Colonic mucosa (tissue), 4 donors: ENCODE measurements at regions not wholly inside any gene's neighbourhood (a gene's known extent, or its start where the extent isn't known, plus 50 kb on each side); places are given as distances from the start of the nearest gene placed in this dataset.

Experiments used
- DNase-seq: peaks from one replicate; pipeline ENCODE4 v3.0.0-alpha.2; 2020
- H3K27ac ChIP-seq: fragments of 200-600 bp; one replicate; pipeline ENCODE4 v1.8.0; 2021
- H3K27me3 ChIP-seq: fragments of 200-600 bp; one replicate; pipeline ENCODE4 v1.8.0; 2021
- H3K36me3 ChIP-seq: fragments of 200-600 bp; one replicate; pipeline ENCODE4 v1.8.0; 2021
- H3K4me1 ChIP-seq: fragments of 200-600 bp; one replicate; pipeline ENCODE4 v1.8.0; 2021; ENCODE audit warnings: mild to moderate bottlenecking
- H3K4me3 ChIP-seq: fragments of 200-600 bp; one replicate; pipeline ENCODE4 v1.8.0; 2021
- H3K9ac ChIP-seq, 2 donors: one replicate each; pipeline ENCODE4 v1.7.0; 2013; ENCODE audit warnings: control low read depth in 2 of 2, low read depth in 2 of 2, low read length in 2 of 2
- H3K9me3 ChIP-seq: fragments of 200-600 bp; one replicate; pipeline ENCODE4 v1.8.0; 2021
- CTCF ChIP-seq: fragments of 200-600 bp; IDR thresholded peaks from one replicate; pipeline ENCODE4 v1.8.0; 2022; ENCODE audit warnings: antibody characterized with exemption, mild to moderate bottlenecking
- intact Hi-C: fragments of 100-400 bp; cut with DNase I; formaldehyde crosslinking; loops from one replicate; pipeline ENCODE4 v1.14.1; 2022
- donor health status: healthy.
- donor health status: DM: no; HTN: no; CAD: no.
- donor health status: DM: no; HTN: no; CAD: no.

DNA sequence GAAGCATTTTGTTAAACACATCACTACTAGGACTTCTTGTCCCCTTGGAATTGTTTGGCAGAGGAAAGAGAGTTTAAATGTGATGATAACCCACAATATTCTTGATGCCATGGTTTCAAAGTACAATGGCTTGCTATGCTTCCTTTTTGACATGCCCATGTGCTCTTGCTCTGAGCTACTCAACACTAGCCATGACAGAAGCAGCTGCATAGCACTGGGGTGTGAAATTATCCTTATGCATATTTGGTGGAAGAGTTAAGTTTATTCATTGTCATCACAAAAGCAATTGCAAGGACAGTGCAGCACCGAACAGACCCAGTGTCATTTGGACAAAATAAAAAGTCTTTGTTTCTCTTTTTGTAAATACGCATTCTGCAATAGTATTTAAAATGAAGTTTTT lies 209.9 kb upstream of the CDH20 start:
- Histone ChIP-seq H3K4me1 (no peaks in the 10 kb centered on the region), H3K9me3 (no peaks in the 10 kb centered on the region), H3K27me3 (no peaks in the 10 kb centered on the region), H3K27ac (no peak overlapping the region), H3K9ac (no peak overlapping the region), H3K36me3 (no peaks in the 10 kb centered on the region), H3K4me3 (no peak overlapping the region)
- no peak for DNase-seq
- TF ChIP-seq CTCF = no peak
- intact Hi-C loops = no loop called here

- Histone ChIP-seq H3K4me1 (no peaks in the 10 kb centered on the region), H3K9me3 (no peaks in the 10 kb centered on the region), H3K36me3 (no peaks in the 10 kb centered on the region), H3K9ac (no peak overlapping the region), H3K27ac (no peak overlapping the region), H3K4me3 (no peak overlapping the region), H3K27me3 (no peaks in the 10 kb centered on the region)
- TF ChIP-seq CTCF = no peak
- intact Hi-C loops = no loop called here
- no peak for DNase-seq
Observed at GRCh38 chr18:61127714-61128467, 205.3 kb upstream of the CDH20 start.

DNA sequence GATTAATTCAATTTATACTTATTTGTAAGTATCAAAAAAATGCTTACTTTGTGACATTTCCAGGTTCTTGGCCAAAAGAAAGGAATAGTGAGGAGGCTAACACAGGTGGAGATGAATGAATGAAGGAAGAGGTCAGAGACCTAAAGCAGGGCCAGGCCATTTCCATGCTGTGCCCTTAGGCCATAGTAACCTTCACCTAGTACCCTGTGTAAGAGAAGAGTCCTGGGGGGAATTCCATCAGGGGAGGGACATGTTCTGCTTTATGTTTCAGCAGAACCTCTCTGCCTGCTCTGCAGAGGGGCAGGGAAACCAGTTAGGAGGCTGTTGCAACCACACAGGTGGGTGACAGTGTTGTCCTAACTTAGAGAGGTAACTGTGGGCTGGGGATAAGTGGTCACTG lies 204.2 kb upstream of the CDH20 start:
- H3K9ac ChIP-seq = no peak overlapping the region
- DNase-seq = no peak
- no peaks in the 10 kb centered on the region for H3K9me3 ChIP-seq
- H3K4me1 ChIP-seq = no peaks in the 10 kb centered on the region
- no peak for TF ChIP-seq CTCF
- H3K27me3 ChIP-seq = no peaks in the 10 kb centered on the region
- H3K36me3 ChIP-seq = no peaks in the 10 kb centered on the region
- intact Hi-C loops = no loop called here
- no peak overlapping the region for H3K4me3 ChIP-seq
- H3K27ac ChIP-seq = no peak overlapping the region

DNA sequence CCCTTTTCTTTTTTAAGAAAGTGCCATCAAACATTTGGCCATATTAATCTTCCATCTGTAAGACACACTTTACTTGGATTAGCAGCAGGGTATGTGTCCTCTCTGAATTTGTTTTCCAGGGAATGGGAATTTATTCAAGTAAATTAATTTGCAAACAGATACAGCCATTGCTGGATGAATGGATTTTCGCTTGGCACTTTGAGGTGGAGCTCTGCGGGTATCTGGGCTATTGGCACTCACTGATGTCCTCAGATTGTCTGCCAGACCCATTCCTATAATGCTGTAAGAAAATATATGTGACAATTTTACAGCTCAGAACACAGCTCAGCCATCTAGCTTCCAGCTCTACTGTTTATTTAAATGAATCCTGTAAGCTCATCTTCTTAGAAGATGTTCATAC lies 201.2 kb upstream of the CDH20 start:
- Histone ChIP-seq H3K9ac (no peak overlapping the region), H3K36me3 (no peaks in the 10 kb centered on the region), H3K4me1 (no peaks in the 10 kb centered on the region), H3K27me3 (no peaks in the 10 kb centered on the region), H3K27ac (no peak overlapping the region), H3K4me3 (no peak overlapping the region), H3K9me3 (no peaks in the 10 kb centered on the region)
- no peak for DNase-seq
- no peak for TF ChIP-seq CTCF
- intact Hi-C loops = no loop called here

DNA sequence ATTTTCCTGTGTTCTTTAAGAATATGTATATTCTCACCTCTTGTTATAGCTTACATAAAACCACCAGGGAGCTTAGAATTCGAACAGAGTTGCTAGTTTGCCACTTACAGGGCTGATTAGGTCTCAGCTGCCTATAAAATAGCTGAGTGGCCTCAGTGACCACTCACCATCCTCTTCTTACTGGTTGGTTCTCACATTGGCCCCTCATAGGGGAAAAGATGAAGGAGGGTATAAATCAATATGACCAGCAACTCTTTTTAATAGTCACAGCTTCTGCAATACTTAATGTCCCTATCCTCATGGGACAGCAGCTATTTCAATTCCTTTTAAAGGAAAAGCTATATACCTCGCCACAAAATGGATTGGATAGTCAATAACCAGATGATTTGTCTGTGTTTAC lies 199.4 kb upstream of the CDH20 start:
- intact Hi-C loops = no loop called here
- Histone ChIP-seq H3K27ac (no peak overlapping the region), H3K36me3 (no peaks in the 10 kb centered on the region), H3K27me3 (no peaks in the 10 kb centered on the region), H3K4me3 (no peak overlapping the region), H3K4me1 (no peaks in the 10 kb centered on the region), H3K9me3 (no peaks in the 10 kb centered on the region), H3K9ac (no peak overlapping the region)
- DNase-seq = no peak
- no peak for TF ChIP-seq CTCF
